ENCODE measurements at regions not wholly inside any gene's neighbourhood (a gene's known extent, or its start where the extent isn't known, plus 50 kb on each side); places are given as distances from the start of the nearest gene placed in this dataset.

DNA sequence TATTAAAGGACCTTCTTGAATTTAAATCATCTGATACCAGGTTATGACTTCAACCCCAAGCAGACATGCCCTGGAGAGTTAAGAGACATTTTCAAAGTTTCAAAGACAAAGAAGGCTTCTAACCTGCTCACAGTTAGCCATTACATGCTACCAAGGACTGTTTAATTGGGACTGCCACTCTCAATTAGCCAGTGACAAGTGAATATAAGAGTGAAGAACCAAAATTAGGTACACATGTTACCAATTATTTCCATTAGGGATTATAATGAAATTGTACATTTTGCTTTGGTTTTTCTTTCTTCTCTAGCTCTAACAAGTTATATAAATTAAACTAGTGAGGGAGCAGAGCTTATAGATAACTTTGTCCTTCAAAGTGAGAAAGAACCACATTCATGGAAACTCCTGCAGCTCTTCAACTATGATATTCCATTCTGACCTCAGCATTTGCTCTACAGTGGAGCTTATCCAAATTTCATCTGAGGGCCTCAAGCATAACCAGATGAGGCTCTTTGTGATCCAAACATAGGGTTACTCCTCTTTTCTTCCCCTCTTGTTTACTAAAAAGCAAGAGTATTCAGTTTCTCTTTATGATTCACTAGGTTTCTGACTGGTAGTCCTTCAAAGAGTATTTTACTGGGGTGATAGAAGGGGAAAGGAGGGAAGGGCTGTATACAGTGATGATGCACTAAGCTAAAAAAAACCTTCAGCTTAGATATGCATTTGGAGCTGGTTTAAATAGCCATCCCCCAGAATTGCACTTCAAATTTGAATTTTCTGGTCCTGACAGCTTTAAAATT, 91.3 kb downstream of the DUSP6 start:
- Histone ChIP-seq H3K36me3 (ENCODE audit: control insufficient read depth, insufficient read depth, low read length) (no peaks in the 10 kb centered on the region), H3K4me3 (replicated peaks; ENCODE audit: low read depth, low read length) (no peak overlapping the region), H3K27me3 (replicated peaks; ENCODE audit: control insufficient read depth, insufficient read depth, low read length) (no peaks in the 10 kb centered on the region)
- DNase-seq (ENCODE audit: extremely low read depth, insufficient read length): no peak
- TF ChIP-seq, protein P1, sequence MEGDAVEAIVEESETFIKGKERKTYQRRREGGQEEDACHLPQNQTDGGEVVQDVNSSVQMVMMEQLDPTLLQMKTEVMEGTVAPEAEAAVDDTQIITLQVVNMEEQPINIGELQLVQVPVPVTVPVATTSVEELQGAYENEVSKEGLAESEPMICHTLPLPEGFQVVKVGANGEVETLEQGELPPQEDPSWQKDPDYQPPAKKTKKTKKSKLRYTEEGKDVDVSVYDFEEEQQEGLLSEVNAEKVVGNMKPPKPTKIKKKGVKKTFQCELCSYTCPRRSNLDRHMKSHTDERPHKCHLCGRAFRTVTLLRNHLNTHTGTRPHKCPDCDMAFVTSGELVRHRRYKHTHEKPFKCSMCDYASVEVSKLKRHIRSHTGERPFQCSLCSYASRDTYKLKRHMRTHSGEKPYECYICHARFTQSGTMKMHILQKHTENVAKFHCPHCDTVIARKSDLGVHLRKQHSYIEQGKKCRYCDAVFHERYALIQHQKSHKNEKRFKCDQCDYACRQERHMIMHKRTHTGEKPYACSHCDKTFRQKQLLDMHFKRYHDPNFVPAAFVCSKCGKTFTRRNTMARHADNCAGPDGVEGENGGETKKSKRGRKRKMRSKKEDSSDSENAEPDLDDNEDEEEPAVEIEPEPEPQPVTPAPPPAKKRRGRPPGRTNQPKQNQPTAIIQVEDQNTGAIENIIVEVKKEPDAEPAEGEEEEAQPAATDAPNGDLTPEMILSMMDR (IDR thresholded peaks at IDR 0.05; ENCODE audit: insufficient read depth, low read length, poor library complexity, severe bottlenecking): no peak

DNA sequence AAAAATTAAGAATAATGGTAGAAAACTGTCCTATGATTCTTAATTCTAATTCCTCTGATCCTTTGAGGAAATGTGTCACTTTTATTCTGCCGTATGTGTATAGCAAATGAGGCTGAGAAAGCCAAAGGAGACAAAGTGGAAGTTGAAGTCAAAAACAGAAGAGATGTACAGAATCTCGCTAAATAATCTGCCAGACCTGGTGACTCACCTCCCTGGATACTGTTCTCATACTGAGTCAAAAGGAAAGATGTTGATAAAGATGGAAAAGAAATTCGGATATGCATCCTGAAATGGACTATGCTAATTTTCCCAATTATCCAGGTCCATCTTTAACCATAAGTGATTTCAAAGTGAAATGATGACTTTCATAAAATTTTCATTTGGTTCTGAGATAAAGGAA, 92.5 kb downstream of the DUSP6 start:
- TF ChIP-seq, protein P1 (IDR thresholded peaks at IDR 0.05; ENCODE audit: insufficient read depth, low read length, poor library complexity, severe bottlenecking): no peak
- Histone ChIP-seq H3K36me3 (ENCODE audit: control insufficient read depth, insufficient read depth, low read length) (no peaks in the 10 kb centered on the region), H3K4me3 (replicated peaks; ENCODE audit: low read depth, low read length) (no peak overlapping the region), H3K27me3 (replicated peaks; ENCODE audit: control insufficient read depth, insufficient read depth, low read length) (no peaks in the 10 kb centered on the region)
- no peak for DNase-seq (ENCODE audit: extremely low read depth, insufficient read length)

DNA sequence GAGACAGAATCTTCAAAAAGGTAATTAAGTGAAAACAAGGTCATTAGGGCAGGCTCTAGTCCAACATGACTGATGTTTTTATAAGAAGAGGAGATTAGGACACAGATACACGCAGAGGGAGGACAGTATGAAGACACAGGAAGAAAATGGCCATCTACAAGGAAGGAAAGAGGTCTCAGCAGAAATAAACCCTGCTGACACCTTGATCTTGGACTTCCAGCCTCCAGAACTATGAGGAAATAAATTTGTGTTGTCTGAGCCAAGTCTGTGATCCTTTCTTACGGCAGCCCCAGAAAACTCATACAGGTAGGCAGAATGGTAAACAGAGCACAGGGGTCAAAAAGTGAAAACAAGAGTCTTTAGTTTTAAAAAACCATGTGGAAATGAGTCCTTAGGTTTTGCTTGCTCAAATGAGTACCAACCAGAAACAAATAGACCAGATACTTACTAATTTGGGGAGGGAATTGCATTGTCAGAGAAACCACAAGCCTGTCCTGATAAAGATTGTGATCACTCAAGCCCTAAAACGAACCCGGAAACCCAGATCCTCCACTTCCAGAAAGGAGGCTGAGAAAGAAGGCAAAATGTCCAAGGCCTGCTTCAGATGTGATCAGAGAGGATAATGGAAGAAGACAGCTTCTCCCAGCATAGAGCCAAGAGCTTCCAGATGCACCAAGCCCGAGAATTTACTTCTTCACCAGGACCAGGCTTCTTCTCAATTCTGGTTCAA, 93.9 kb downstream of the DUSP6 start:
- TF ChIP-seq, protein P1 (IDR thresholded peaks at IDR 0.05; ENCODE audit: insufficient read depth, low read length, poor library complexity, severe bottlenecking): no peak
- no peak overlapping the region for H3K4me3 ChIP-seq (replicated peaks; ENCODE audit: low read depth, low read length)
- no peaks in the 10 kb centered on the region for H3K27me3 ChIP-seq (replicated peaks; ENCODE audit: control insufficient read depth, insufficient read depth, low read length)
- no peak for DNase-seq (ENCODE audit: extremely low read depth, insufficient read length)
- no peaks in the 10 kb centered on the region for H3K36me3 ChIP-seq (ENCODE audit: control insufficient read depth, insufficient read depth, low read length)

DNA sequence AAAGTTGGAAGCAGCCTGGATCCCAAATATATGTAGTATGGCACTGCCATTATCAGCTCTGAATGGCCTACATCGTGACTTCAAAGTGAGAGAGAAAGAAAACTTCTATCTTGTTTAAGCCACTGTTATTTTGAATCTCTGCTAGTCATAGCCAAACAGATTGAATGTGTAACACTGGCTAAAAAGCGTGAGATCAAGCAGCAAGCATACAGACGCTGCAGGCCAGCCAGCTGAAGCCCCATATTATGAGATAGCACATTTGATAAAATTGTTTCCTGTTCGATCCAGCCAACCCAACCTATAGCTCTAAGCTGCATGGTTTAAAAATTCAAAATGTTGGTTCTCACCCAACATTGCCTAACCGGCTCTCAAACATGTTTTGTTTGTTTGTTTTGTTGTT, 95.0 kb downstream of the DUSP6 start:
- no peaks in the 10 kb centered on the region for H3K27me3 ChIP-seq (replicated peaks; ENCODE audit: control insufficient read depth, insufficient read depth, low read length)
- no peak overlapping the region for H3K4me3 ChIP-seq (replicated peaks; ENCODE audit: low read depth, low read length)
- no peaks in the 10 kb centered on the region for H3K36me3 ChIP-seq (ENCODE audit: control insufficient read depth, insufficient read depth, low read length)
- DNase-seq (ENCODE audit: extremely low read depth, insufficient read length): no peak
- TF ChIP-seq, protein P1 (IDR thresholded peaks at IDR 0.05; ENCODE audit: insufficient read depth, low read length, poor library complexity, severe bottlenecking): no peak

DNA sequence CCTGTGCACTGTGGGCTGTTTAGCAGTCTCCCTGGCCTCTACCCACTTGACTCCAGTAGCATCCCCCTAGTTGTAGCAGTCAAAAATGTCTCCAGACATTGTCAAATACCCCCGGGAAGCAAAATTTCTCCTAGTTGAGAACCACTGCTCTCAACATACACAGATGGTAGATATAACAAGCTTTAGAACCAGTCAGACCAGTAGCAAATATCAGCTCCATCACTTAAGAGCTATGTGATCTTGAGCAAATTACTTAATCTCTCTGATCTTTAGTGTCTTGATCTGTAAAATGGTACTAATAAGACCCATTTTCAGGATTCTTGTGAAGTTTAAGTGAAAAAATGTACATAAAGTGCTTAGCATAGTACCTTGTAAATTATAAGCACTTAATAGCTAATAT, 96.2 kb downstream of the DUSP6 start:
- no peak for DNase-seq (ENCODE audit: extremely low read depth, insufficient read length)
- Histone ChIP-seq H3K36me3 (ENCODE audit: control insufficient read depth, insufficient read depth, low read length) (no peaks in the 10 kb centered on the region), H3K4me3 (replicated peaks; ENCODE audit: low read depth, low read length) (no peak overlapping the region), H3K27me3 (replicated peaks; ENCODE audit: control insufficient read depth, insufficient read depth, low read length) (no peaks in the 10 kb centered on the region)
- TF ChIP-seq, protein P1 (IDR thresholded peaks at IDR 0.05; ENCODE audit: insufficient read depth, low read length, poor library complexity, severe bottlenecking): no peak

All from GM06990 (cell line).